ENCODE measurements at regions not wholly inside any gene's neighbourhood (a gene's known extent, or its start where the extent isn't known, plus 50 kb on each side); places are given as distances from the start of the nearest gene placed in this dataset.

- TF ChIP-seq GATA2 (IDR thresholded peaks at IDR 0.05; ENCODE audit: low read depth, low read length) (no peak), GATA3 (IDR thresholded peaks at IDR 0.05; ENCODE audit: low read depth, low read length) (no peak)
Measured at GRCh38 chr5:125338440-125339174, 592.2 kb upstream of the ZNF608 start.

Measured in SH-SY5Y (cell line).